ENCODE measurements at regions not wholly inside any gene's neighbourhood (a gene's known extent, or its start where the extent isn't known, plus 50 kb on each side); places are given as distances from the start of the nearest gene placed in this dataset.

DNA sequence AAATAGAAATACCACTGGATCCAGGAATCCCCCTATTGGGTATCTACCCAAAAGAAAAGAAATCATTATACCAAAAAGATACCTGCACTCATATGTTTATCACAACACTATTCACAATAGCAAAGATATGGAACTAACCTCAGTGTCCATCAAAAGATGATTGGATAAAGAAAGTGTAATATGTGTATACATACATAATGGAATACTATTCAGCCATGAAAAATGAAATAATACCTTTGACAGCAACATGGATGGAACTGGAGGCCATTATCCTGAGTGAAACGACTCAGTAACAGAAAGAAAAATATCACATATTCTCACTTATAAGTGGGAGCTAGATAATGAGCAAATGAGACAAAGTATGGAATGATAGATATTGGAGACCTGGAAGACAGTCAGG, 74.2 kb upstream of the TLR3 start:
- no peaks in the 10 kb centered on the region for H3K79me2 ChIP-seq (ENCODE audit: low read length)

DNA sequence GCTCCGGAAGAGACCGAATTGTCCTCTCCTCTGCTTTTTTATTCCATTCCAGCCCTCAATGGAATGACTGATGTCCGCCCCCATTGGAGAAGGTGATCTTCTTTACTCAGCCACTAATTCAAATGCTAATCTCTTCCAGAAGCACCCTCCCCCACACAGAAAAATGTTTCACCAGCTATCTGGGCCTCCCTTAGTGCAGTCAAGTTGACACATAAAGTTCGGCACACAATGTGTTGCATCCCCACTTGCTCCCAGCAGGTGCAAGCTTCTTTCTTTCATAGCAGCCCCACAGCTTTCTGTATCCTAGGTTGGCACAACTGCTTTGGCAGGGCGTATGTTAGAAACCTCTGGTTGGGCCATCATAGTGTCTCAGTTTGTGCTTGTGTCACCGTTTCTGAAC, 73.3 kb upstream of the TLR3 start:
- H3K9me3 ChIP-seq (ENCODE audit: insufficient read depth, low read length) = no peaks in the 10 kb centered on the region
- no peak overlapping the region for H3K4me3 ChIP-seq (ENCODE audit: low read length)
- no peak overlapping the region for H3K9ac ChIP-seq (ENCODE audit: low read length)
- no peaks in the 10 kb centered on the region for H4K20me1 ChIP-seq (ENCODE audit: insufficient read depth, low read length)
- H3K27me3 ChIP-seq (ENCODE audit: low read depth, low read length) = no peaks in the 10 kb centered on the region
- TF ChIP-seq EZH2phosphoT487 (IDR thresholded peaks at IDR 0.05; ENCODE audit: low read depth) = no peak
- TF ChIP-seq, protein P1, sequence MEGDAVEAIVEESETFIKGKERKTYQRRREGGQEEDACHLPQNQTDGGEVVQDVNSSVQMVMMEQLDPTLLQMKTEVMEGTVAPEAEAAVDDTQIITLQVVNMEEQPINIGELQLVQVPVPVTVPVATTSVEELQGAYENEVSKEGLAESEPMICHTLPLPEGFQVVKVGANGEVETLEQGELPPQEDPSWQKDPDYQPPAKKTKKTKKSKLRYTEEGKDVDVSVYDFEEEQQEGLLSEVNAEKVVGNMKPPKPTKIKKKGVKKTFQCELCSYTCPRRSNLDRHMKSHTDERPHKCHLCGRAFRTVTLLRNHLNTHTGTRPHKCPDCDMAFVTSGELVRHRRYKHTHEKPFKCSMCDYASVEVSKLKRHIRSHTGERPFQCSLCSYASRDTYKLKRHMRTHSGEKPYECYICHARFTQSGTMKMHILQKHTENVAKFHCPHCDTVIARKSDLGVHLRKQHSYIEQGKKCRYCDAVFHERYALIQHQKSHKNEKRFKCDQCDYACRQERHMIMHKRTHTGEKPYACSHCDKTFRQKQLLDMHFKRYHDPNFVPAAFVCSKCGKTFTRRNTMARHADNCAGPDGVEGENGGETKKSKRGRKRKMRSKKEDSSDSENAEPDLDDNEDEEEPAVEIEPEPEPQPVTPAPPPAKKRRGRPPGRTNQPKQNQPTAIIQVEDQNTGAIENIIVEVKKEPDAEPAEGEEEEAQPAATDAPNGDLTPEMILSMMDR (IDR thresholded peaks at IDR 0.05; ENCODE audit: low read depth, low read length) = no peak
- H3K79me2 ChIP-seq (ENCODE audit: low read length) = no peaks in the 10 kb centered on the region
- H3K36me3 ChIP-seq (replicated peaks; ENCODE audit: low read depth, low read length) = no peaks in the 10 kb centered on the region
- no peak overlapping the region for H3K4me2 ChIP-seq (ENCODE audit: low read length)
- H3K27ac ChIP-seq (ENCODE audit: low read length) = no peak overlapping the region
- H3K4me1 ChIP-seq (ENCODE audit: low read length) = no peaks in the 10 kb centered on the region
- no peak overlapping the region for H2AFZ ChIP-seq (ENCODE audit: low read depth, low read length)

More for the DNA sequence above, 74.2 kb upstream of the TLR3 start:
- H3K9me3 ChIP-seq (ENCODE audit: insufficient read depth, low read length) = no peaks in the 10 kb centered on the region
- H3K4me3 ChIP-seq (ENCODE audit: low read length) = no peak overlapping the region
- no peak overlapping the region for H3K4me2 ChIP-seq (ENCODE audit: low read length)
- no peaks in the 10 kb centered on the region for H4K20me1 ChIP-seq (ENCODE audit: insufficient read depth, low read length)
- no peak for TF ChIP-seq EZH2phosphoT487 (IDR thresholded peaks at IDR 0.05; ENCODE audit: low read depth)
- TF ChIP-seq, protein P1 (IDR thresholded peaks at IDR 0.05; ENCODE audit: low read depth, low read length) = no peak
- H2AFZ ChIP-seq (ENCODE audit: low read depth, low read length) = no peak overlapping the region
- no peaks in the 10 kb centered on the region for H3K27me3 ChIP-seq (ENCODE audit: low read depth, low read length)
- H3K27ac ChIP-seq (ENCODE audit: low read length) = no peak overlapping the region
- H3K9ac ChIP-seq (ENCODE audit: low read length) = no peak overlapping the region
- H3K36me3 ChIP-seq (replicated peaks; ENCODE audit: low read depth, low read length) = no peaks in the 10 kb centered on the region
- H3K4me1 ChIP-seq (ENCODE audit: low read length) = no peaks in the 10 kb centered on the region

DNA sequence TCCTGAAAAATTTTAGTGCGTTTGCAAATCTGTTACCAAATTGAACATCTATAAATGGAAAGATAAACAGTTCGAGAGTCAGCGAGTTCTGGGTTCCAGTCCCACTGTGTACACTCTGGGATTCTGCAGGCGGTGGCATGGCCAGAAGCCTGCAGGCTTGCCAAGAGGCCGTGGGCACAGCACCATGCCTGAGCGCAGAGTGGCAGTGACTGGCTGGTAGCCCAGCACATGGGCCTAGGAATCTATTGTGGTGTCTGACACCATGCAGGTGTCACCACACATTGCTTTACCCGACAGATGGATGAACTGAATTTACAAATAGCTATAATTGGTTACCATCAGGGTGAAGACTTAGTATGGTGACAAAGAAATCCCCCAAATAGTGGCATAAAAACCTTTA, 71.7 kb upstream of the TLR3 start:
- no peak overlapping the region for H3K4me3 ChIP-seq (ENCODE audit: low read length)
- no peaks in the 10 kb centered on the region for H3K9me3 ChIP-seq (ENCODE audit: insufficient read depth, low read length)
- no peaks in the 10 kb centered on the region for H3K36me3 ChIP-seq (replicated peaks; ENCODE audit: low read depth, low read length)
- no peak overlapping the region for H3K27ac ChIP-seq (ENCODE audit: low read length)
- no peak overlapping the region for H3K9ac ChIP-seq (ENCODE audit: low read length)
- TF ChIP-seq EZH2phosphoT487 (IDR thresholded peaks at IDR 0.05; ENCODE audit: low read depth) = no peak
- TF ChIP-seq, protein P1 (IDR thresholded peaks at IDR 0.05; ENCODE audit: low read depth, low read length) = no peak
- H2AFZ ChIP-seq (ENCODE audit: low read depth, low read length) = no peak overlapping the region
- no peaks in the 10 kb centered on the region for H3K4me1 ChIP-seq (ENCODE audit: low read length)
- no peak overlapping the region for H3K4me2 ChIP-seq (ENCODE audit: low read length)
- H4K20me1 ChIP-seq (ENCODE audit: insufficient read depth, low read length) = no peaks in the 10 kb centered on the region
- no peaks in the 10 kb centered on the region for H3K27me3 ChIP-seq (ENCODE audit: low read depth, low read length)
- no peaks in the 10 kb centered on the region for H3K79me2 ChIP-seq (ENCODE audit: low read length)

DNA sequence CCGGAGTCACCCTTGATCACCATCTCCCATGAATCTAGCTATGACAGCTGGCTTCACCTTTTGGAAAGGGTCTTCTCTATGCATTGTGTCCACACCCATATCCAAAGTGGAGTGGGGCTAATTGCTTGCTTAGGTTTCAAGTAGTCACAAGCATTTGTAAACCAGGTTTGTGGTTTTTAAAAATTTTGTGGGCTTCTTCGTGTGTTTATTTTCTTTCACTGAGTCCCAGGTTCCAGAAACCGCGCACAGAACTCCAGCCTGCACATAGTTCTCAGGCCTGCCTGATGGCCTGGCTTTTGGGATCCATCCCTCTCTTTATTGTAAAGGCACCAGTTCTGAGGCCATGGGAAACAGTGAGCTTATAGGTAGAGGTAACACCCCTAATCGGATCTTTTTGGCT, 70.2 kb upstream of the TLR3 start:
- H2AFZ ChIP-seq (ENCODE audit: low read depth, low read length) = no peak overlapping the region
- no peaks in the 10 kb centered on the region for H3K9me3 ChIP-seq (ENCODE audit: insufficient read depth, low read length)
- no peak overlapping the region for H3K4me2 ChIP-seq (ENCODE audit: low read length)
- H3K36me3 ChIP-seq (replicated peaks; ENCODE audit: low read depth, low read length) = no peaks in the 10 kb centered on the region
- H3K4me1 ChIP-seq (ENCODE audit: low read length) = no peaks in the 10 kb centered on the region
- H3K79me2 ChIP-seq (ENCODE audit: low read length) = no peaks in the 10 kb centered on the region
- TF ChIP-seq, protein P1 (IDR thresholded peaks at IDR 0.05; ENCODE audit: low read depth, low read length) = no peak
- TF ChIP-seq EZH2phosphoT487 (IDR thresholded peaks at IDR 0.05; ENCODE audit: low read depth) = no peak
- no peak overlapping the region for H3K9ac ChIP-seq (ENCODE audit: low read length)
- H3K27ac ChIP-seq (ENCODE audit: low read length) = no peak overlapping the region
- H3K27me3 ChIP-seq (ENCODE audit: low read depth, low read length) = no peaks in the 10 kb centered on the region
- H3K4me3 ChIP-seq (ENCODE audit: low read length) = no peak overlapping the region
- no peaks in the 10 kb centered on the region for H4K20me1 ChIP-seq (ENCODE audit: insufficient read depth, low read length)
